ENCODE measurements at regions not wholly inside any gene's neighbourhood (a gene's known extent, or its start where the extent isn't known, plus 50 kb on each side); places are given as distances from the start of the nearest gene placed in this dataset.

DNA sequence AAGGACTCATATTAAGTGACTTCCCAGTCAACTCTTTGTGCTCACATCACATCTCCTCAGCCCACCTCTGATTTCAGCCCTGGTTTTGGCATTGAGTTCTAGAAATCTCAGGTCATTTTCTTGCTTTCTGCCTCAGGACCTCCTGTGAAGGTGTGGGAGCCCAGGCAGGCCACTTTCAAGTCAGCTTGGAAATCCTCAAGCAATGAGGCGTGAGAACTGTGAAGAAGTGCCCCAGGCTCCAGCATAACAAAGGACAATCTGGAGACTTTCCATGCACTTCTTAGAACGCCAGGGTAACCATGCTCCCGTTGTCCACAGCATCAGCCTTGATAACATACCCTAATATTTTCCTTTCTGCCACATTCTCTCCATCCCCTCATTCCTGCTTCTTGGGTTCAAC, 131.2 kb upstream of the MAP3K1 start:
- no peak for DNase-seq (ENCODE audit: low spot score)
- no peak for TF ChIP-seq CTCF (IDR thresholded peaks at IDR 0.05; ENCODE audit: extremely low read depth, missing control alignments)

GRCh38 chr5:56683733-56684132, 131.6 kb upstream of the MAP3K1 start:
- no peak for TF ChIP-seq CTCF (IDR thresholded peaks at IDR 0.05; ENCODE audit: extremely low read depth, missing control alignments)

DNA sequence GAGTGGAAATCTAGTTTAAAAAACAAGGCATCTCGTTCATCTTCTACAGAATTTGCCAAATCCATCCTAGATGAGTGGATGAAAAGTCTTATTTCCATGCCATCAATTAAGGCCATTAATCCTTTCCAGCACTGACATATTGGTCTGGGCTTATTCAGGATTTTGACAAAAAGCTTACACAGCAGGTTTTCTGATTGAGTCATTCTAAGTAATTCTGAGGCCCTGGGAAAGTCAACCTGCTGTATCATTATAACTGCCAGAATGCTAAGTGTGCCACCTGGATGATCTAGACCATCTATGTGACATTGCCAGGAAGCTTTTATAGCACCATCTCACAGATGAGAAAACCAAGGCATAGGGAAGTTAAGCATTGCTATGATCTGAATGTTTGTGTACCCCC, 132.1 kb upstream of the MAP3K1 start:
- no peak for TF ChIP-seq CTCF (IDR thresholded peaks at IDR 0.05; ENCODE audit: extremely low read depth, missing control alignments)
- no peak for DNase-seq (ENCODE audit: low spot score)

More at GRCh38 chr5:56683733-56684132, 131.6 kb upstream of the MAP3K1 start:
- no peak for DNase-seq (ENCODE audit: low spot score)

DNA sequence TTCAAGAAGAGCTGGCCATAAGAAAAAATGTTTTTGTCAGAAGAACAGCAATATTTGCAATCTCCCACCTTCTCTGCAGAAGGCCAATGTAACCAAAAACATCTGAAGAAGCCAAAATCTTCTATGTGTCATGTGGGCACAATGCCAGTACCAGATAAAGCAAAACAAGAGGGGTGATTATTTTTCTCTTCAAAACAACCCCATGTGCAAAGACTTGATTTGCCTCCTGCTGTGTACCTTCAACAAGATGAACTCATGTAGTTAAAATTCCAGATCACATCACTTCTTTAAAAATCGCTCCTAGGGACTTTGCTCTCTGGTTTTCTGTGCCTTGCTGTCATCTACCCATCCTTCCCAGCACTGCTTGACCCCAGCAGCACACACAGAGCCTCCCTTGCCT, 134.0 kb upstream of the MAP3K1 start:
- no peak for TF ChIP-seq CTCF (IDR thresholded peaks at IDR 0.05; ENCODE audit: extremely low read depth, missing control alignments)
- no peak for DNase-seq (ENCODE audit: low spot score)

GRCh38 chr5:56680731-56681130, 134.6 kb upstream of the MAP3K1 start:
- DNase-seq (ENCODE audit: low spot score): no peak
- no peak for TF ChIP-seq CTCF (IDR thresholded peaks at IDR 0.05; ENCODE audit: extremely low read depth, missing control alignments)

- TF ChIP-seq CTCF (IDR thresholded peaks at IDR 0.05; ENCODE audit: extremely low read depth, missing control alignments): no peak
- DNase-seq (ENCODE audit: low spot score): no peak
Observed at GRCh38 chr5:56677690-56678305, 137.6 kb upstream of the MAP3K1 start.

- no peak for DNase-seq (ENCODE audit: low spot score)
Observed at GRCh38 chr5:56676091-56676768, 139.1 kb upstream of the MAP3K1 start.

More at GRCh38 chr5:56676091-56676768, 139.1 kb upstream of the MAP3K1 start:
- TF ChIP-seq CTCF (IDR thresholded peaks at IDR 0.05; ENCODE audit: extremely low read depth, missing control alignments): no peak

Data from GM20000 (cell line).